OCI-LY1 (cell line): ENCODE measurements at regions not wholly inside any gene's neighbourhood (a gene's known extent, or its start where the extent isn't known, plus 50 kb on each side); places are given as distances from the start of the nearest gene placed in this dataset.

ENCODE experiments used
- H2AFZ ChIP-seq: fragments of 200-600 bp; sonication (generic), shearing (Covaris generic); 2 replicates; pipeline ENCODE4 v1.6.0; 2014; ENCODE audit warnings: antibody characterized with exemption, mild to moderate bottlenecking, low read length
- H3F3A ChIP-seq: fragments of 200-600 bp; sonication (generic), shearing (Covaris generic); 2 replicates; pipeline ENCODE4 v1.6.0; 2014; ENCODE audit warnings: mild to moderate bottlenecking, antibody characterized with exemption, low read length, moderate library complexity; ENCODE audit not compliant: insufficient read depth
- H3K27ac ChIP-seq: fragments of 200-600 bp; sonication (generic); 2 replicates; pipeline ENCODE4 v1.5.1; 2014; ENCODE audit warnings: low read length, mixed run types, mild to moderate bottlenecking, low read depth; ENCODE audit not compliant: poor library complexity, severe bottlenecking
- H3K27me3 ChIP-seq: fragments of 200-600 bp; sonication (generic); 2 replicates; pipeline ENCODE4 v1.6.0; 2014; ENCODE audit warnings: antibody characterized with exemption, mild to moderate bottlenecking, low read length, moderate library complexity; ENCODE audit not compliant: insufficient read depth
- H3K36me3 ChIP-seq: fragments of 200-600 bp; sonication (generic); 2 replicates; pipeline ENCODE4 v1.6.1; 2014; ENCODE audit warnings: mild to moderate bottlenecking, antibody characterized with exemption, low read length, moderate library complexity, mixed read lengths; ENCODE audit not compliant: insufficient read depth
- H3K4me1 ChIP-seq: fragments of 200-600 bp; sonication (generic); 2 replicates; pipeline ENCODE4 v1.5.1; 2014; ENCODE audit warnings: mild to moderate bottlenecking, low read length, moderate library complexity; ENCODE audit not compliant: insufficient read depth, severe bottlenecking
- H3K4me2 ChIP-seq: fragments of 200-600 bp; sonication (generic), shearing (Covaris generic); 2 replicates; pipeline ENCODE4 v1.6.1; 2014; ENCODE audit warnings: low read length
- H3K4me3 ChIP-seq: fragments of 200-600 bp; sonication (generic); 2 replicates; pipeline ENCODE4 v1.5.1; 2014; ENCODE audit warnings: low read length, low read depth, mild to moderate bottlenecking, mixed read lengths; ENCODE audit not compliant: poor library complexity, severe bottlenecking
- H3K79me2 ChIP-seq: fragments of 200-600 bp; shearing (Covaris generic); 2 replicates; pipeline ENCODE4 v1.6.1; 2016; ENCODE audit warnings: mixed run types, low read length, mixed read lengths; ENCODE audit not compliant: insufficient read depth
- H3K9ac ChIP-seq: fragments of 200-600 bp; sonication (generic), shearing (Covaris generic); 2 replicates; pipeline ENCODE4 v1.6.1; 2014; ENCODE audit warnings: mild to moderate bottlenecking, low read length, mixed read lengths
- H3K9me2 ChIP-seq: fragments of 200-600 bp; sonication (generic), shearing (Covaris generic); 2 replicates; pipeline ENCODE4 v1.6.1; 2014; ENCODE audit warnings: low read depth, mild to moderate bottlenecking, low read length, mixed read lengths
- H3K9me3 ChIP-seq: fragments of 200-600 bp; shearing (Covaris generic); 2 replicates; pipeline ENCODE4 v1.6.1; 2014; ENCODE audit warnings: low read length, mixed read lengths
- H4K20me1 ChIP-seq: fragments of 200-600 bp; sonication (generic), shearing (Covaris generic); 2 replicates; pipeline ENCODE4 v1.6.0; 2016; ENCODE audit warnings: mild to moderate bottlenecking, low read length; ENCODE audit not compliant: insufficient read depth
- CTCF ChIP-seq: fragments of 200-600 bp; sonication (generic), shearing (Covaris generic); IDR thresholded peaks from 2 replicates; pipeline ENCODE4 v1.5.1; 2017; ENCODE audit warnings: mild to moderate bottlenecking, antibody characterized with exemption, low read length, moderate library complexity, mixed read lengths
- EZH2 ChIP-seq: fragments of 200-600 bp; sonication (generic), shearing (Covaris generic); IDR thresholded peaks from 2 replicates; pipeline ENCODE4 v1.8.0; 2017; ENCODE audit warnings: borderline replicate concordance, mixed run types, mild to moderate bottlenecking, antibody characterized with exemption, low read length, moderate library complexity, mixed read lengths

- Histone ChIP-seq H3K27me3 (no peaks in the 10 kb centered on the region), H3K27ac (no peak overlapping the region), H3K4me3 (no peak overlapping the region), H3K4me1 (no peaks in the 10 kb centered on the region), H3F3A (no peaks in the 10 kb centered on the region), H3K9me2 (no peaks in the 10 kb centered on the region), H3K79me2 (no peaks in the 10 kb centered on the region), H4K20me1 (no peaks in the 10 kb centered on the region), H2AFZ (no peak overlapping the region), H3K9ac (no peak overlapping the region), H3K36me3 (no peaks in the 10 kb centered on the region), H3K9me3 (no peaks in the 10 kb centered on the region), H3K4me2 (no peak overlapping the region)
- TF ChIP-seq EZH2 (no peak), CTCF (no peak)
These were observed 1278.0 kb downstream of the OTOL1 start for GRCh38 chr3:162774613-162775100.

- H3K27ac ChIP-seq, result no peak overlapping the region
- no peaks in the 10 kb centered on the region for H3K4me1 ChIP-seq
- H3K4me3 ChIP-seq, result no peak overlapping the region
- H3K9me2 ChIP-seq, result no peaks in the 10 kb centered on the region
- no peaks in the 10 kb centered on the region for H3K79me2 ChIP-seq
- H3F3A ChIP-seq, result no peaks in the 10 kb centered on the region
- no peaks in the 10 kb centered on the region for H3K27me3 ChIP-seq
- no peak overlapping the region for H3K4me2 ChIP-seq
- no peak for TF ChIP-seq EZH2
- no peak for TF ChIP-seq CTCF
- H2AFZ ChIP-seq, result no peak overlapping the region
- H3K9me3 ChIP-seq, result no peaks in the 10 kb centered on the region
- H4K20me1 ChIP-seq, result no peaks in the 10 kb centered on the region
- no peak overlapping the region for H3K9ac ChIP-seq
- no peaks in the 10 kb centered on the region for H3K36me3 ChIP-seq
These were observed 1279.5 kb downstream of the OTOL1 start for GRCh38 chr3:162776148-162776547.

- Histone ChIP-seq H3K4me2 (no peak overlapping the region), H3K9ac (no peak overlapping the region), H2AFZ (no peak overlapping the region), H4K20me1 (no peaks in the 10 kb centered on the region), H3K27ac (no peak overlapping the region), H3K27me3 (no peaks in the 10 kb centered on the region), H3K9me3 (no peaks in the 10 kb centered on the region), H3K4me1 (no peaks in the 10 kb centered on the region), H3K4me3 (no peak overlapping the region), H3K36me3 (no peaks in the 10 kb centered on the region), H3F3A (no peaks in the 10 kb centered on the region), H3K9me2 (no peaks in the 10 kb centered on the region), H3K79me2 (no peaks in the 10 kb centered on the region)
- TF ChIP-seq CTCF (peak; percentile 27; the same call in 1 of the 2 replicates), EZH2 (no peak)
These were observed 1280.5 kb downstream of the OTOL1 start for GRCh38 chr3:162777118-162777517.
